ENCODE measurements at regions not wholly inside any gene's neighbourhood (a gene's known extent, or its start where the extent isn't known, plus 50 kb on each side); places are given as distances from the start of the nearest gene placed in this dataset.
A peak's percentile ranks its signal among the peaks of the same experiment; 100 is the strongest.

DNA sequence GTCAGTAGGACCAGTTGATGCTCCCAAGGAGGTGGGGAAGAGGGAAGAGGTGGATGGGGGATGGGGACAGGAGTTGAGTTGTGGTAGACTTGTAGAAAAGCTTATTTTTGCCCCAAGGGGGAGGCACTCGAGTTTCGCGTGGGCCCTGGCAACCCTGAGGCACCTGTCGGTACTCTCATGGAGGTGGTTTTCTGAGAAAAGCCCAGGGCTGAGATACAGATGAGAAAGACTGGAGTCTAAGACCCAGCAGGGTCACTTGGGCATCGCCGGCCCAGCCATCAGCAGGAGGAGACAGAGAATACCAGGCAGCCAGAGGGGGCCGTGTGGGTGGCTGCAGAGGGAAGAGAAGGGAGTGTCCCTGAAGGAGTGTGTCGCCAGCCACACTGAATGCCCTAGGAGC lies 57.7 kb upstream of the HPCAL1 start:
- H3K27ac ChIP-seq, result no peak overlapping the region
- intact Hi-C loops (cut with DNase I), result no loop called here
- 76 to 83% (median 80%) methylated on average over 8 of the region's 8 CpGs for WGBS, 4 donors
- TF ChIP-seq, protein P1, sequence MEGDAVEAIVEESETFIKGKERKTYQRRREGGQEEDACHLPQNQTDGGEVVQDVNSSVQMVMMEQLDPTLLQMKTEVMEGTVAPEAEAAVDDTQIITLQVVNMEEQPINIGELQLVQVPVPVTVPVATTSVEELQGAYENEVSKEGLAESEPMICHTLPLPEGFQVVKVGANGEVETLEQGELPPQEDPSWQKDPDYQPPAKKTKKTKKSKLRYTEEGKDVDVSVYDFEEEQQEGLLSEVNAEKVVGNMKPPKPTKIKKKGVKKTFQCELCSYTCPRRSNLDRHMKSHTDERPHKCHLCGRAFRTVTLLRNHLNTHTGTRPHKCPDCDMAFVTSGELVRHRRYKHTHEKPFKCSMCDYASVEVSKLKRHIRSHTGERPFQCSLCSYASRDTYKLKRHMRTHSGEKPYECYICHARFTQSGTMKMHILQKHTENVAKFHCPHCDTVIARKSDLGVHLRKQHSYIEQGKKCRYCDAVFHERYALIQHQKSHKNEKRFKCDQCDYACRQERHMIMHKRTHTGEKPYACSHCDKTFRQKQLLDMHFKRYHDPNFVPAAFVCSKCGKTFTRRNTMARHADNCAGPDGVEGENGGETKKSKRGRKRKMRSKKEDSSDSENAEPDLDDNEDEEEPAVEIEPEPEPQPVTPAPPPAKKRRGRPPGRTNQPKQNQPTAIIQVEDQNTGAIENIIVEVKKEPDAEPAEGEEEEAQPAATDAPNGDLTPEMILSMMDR (IDR thresholded peaks at IDR 0.05), result no peak
- TF ChIP-seq POLR2A (IDR thresholded peaks at IDR 0.05), result no peak
- peak in 1 of 5 donors; percentile 37 for DNase-seq
- H3K36me3 ChIP-seq, result no peaks in the 10 kb centered on the region
- peaks cover 0 to 14% (median 7%) of the 10 kb centered on the region in 12 donors for H3K9me3 ChIP-seq
- H3K27me3 ChIP-seq, result peaks cover 0 to 3% (median 0%) of the 10 kb centered on the region in 9 donors
- no peaks in the 10 kb centered on the region for H3K4me1 ChIP-seq
- H3K4me3 ChIP-seq, result no peak overlapping the region
- ATAC-seq, result no peak

GRCh38 chr2:10245661-10246060 lies 57.0 kb upstream of the HPCAL1 start:
- intact Hi-C loops (cut with DNase I), result no loop called here
- 84 to 94% (median 91%) methylated on average over 11 of the region's 11 CpGs for WGBS, 4 donors

GRCh38 chr2:10246370-10246769 lies 56.3 kb upstream of the HPCAL1 start:
- DNase-seq, result peak in 1 of 5 donors; percentile 8
- ATAC-seq, result no peak
- H3K4me1 ChIP-seq, result no peaks in the 10 kb centered on the region
- peaks cover 0 to 25% (median 13%) of the 10 kb centered on the region in 12 donors for H3K9me3 ChIP-seq
- no peak overlapping the region for H3K27ac ChIP-seq
- no peaks in the 10 kb centered on the region for H3K36me3 ChIP-seq
- intact Hi-C loops (cut with DNase I), result no loop called here
- peaks cover 0 to 3% (median 0%) of the 10 kb centered on the region in 9 donors for H3K27me3 ChIP-seq
- no peak overlapping the region for H3K4me3 ChIP-seq
- WGBS, 4 donors, result 85 to 90% (median 89%) methylated on average over 8 of the region's 8 CpGs
- TF ChIP-seq POLR2A (IDR thresholded peaks at IDR 0.05), result no peak
- TF ChIP-seq, protein P1 (IDR thresholded peaks at IDR 0.05), result no peak

More at GRCh38 chr2:10245661-10246060, 57.0 kb upstream of the HPCAL1 start:
- Histone ChIP-seq H3K36me3 (no peaks in the 10 kb centered on the region), H3K9me3 (peaks cover 0 to 21% (median 13%) of the 10 kb centered on the region in 12 donors), H3K27me3 (peaks cover 0 to 3% (median 0%) of the 10 kb centered on the region in 9 donors), H3K4me1 (no peaks in the 10 kb centered on the region), H3K4me3 (no peak overlapping the region), H3K27ac (no peak overlapping the region)
- ATAC-seq (no peak), DNase-seq (peak in 1 of 5 donors; percentile 48)
- TF ChIP-seq, protein P1 (IDR thresholded peaks at IDR 0.05), result no peak
- TF ChIP-seq POLR2A (IDR thresholded peaks at IDR 0.05), result no peak

DNA sequence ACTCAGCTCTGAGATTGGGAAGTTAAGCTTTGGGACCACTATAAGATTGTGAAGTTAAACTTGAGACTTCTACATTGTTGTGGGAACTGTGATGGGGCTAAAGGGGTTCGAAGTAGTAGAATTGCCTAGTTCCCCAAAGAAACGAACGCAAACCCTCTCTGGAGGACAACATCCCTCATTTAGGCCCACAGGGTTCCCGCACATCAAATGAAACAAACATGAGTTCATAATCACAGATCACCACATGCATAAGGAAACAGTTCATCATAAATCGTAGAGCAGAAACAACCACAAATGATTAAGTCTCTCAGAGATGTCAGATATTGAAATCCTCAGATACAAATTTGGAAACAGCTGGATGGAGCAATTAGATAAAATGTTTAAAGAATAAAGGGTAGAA lies 55.9 kb upstream of the HPCAL1 start:
- Histone ChIP-seq H3K4me3 (no peak overlapping the region), H3K27ac (no peak overlapping the region), H3K27me3 (peaks cover 0 to 3% (median 0%) of the 10 kb centered on the region in 9 donors), H3K36me3 (no peaks in the 10 kb centered on the region), H3K4me1 (no peaks in the 10 kb centered on the region), H3K9me3 (peaks cover 0 to 25% (median 13%) of the 10 kb centered on the region in 12 donors)
- DNase-seq, result no peak
- intact Hi-C loops (cut with DNase I), result no loop called here
- TF ChIP-seq, protein P1 (IDR thresholded peaks at IDR 0.05), result no peak
- no peak for TF ChIP-seq POLR2A (IDR thresholded peaks at IDR 0.05)
- ATAC-seq, result no peak
- 78 to 88% (median 88%) methylated on average over 5 of the region's 5 CpGs for WGBS, 4 donors
